ENCODE measurements at regions not wholly inside any gene's neighbourhood (a gene's known extent, or its start where the extent isn't known, plus 50 kb on each side); places are given as distances from the start of the nearest gene placed in this dataset.

GRCh38 chr1:173297798-173298391, 90.8 kb upstream of the TNFSF4 start (continued):
- TF ChIP-seq BCL3 (IDR thresholded peaks at IDR 0.05; ENCODE audit: borderline replicate concordance, insufficient read depth, low read depth, low read length, poor library complexity, severe bottlenecking) = peak; percentile 83
- TF ChIP-seq CUX1 (IDR thresholded peaks at IDR 0.05; ENCODE audit: insufficient replicate concordance, low read depth, low read length) = peak; percentile 73
- TF ChIP-seq SIN3A (IDR thresholded peaks at IDR 0.05; ENCODE audit: low read depth, low read length) = no peak
- peak in 1 of 2 experiments; percentile 93; a peak in 2 of 4 replicates for TF ChIP-seq ETV6 (conservative IDR thresholded peaks at IDR 0.05 in 1 of 2, IDR thresholded peaks at IDR 0.05 in 1 of 2; ENCODE audit: borderline replicate concordance in 1 of 2, low read depth in 1 of 2)
- no peak for TF ChIP-seq MYC (IDR thresholded peaks at IDR 0.05; ENCODE audit: insufficient read depth, insufficient read length, insufficient replicate concordance, low read length, severe bottlenecking)
- TF ChIP-seq DPF2 (IDR thresholded peaks at IDR 0.05) = peak; percentile 89
- TF ChIP-seq NR2F1 (conservative IDR thresholded peaks at IDR 0.05) = peak; percentile 92
- TF ChIP-seq, protein P1, sequence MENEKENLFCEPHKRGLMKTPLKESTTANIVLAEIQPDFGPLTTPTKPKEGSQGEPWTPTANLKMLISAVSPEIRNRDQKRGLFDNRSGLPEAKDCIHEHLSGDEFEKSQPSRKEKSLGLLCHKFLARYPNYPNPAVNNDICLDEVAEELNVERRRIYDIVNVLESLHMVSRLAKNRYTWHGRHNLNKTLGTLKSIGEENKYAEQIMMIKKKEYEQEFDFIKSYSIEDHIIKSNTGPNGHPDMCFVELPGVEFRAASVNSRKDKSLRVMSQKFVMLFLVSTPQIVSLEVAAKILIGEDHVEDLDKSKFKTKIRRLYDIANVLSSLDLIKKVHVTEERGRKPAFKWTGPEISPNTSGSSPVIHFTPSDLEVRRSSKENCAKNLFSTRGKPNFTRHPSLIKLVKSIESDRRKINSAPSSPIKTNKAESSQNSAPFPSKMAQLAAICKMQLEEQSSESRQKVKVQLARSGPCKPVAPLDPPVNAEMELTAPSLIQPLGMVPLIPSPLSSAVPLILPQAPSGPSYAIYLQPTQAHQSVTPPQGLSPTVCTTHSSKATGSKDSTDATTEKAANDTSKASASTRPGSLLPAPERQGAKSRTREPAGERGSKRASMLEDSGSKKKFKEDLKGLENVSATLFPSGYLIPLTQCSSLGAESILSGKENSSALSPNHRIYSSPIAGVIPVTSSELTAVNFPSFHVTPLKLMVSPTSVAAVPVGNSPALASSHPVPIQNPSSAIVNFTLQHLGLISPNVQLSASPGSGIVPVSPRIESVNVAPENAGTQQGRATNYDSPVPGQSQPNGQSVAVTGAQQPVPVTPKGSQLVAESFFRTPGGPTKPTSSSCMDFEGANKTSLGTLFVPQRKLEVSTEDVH (IDR thresholded peaks at IDR 0.05; ENCODE audit: low read depth, partially characterized antibody) = no peak
- TF ChIP-seq ZBED1 (IDR thresholded peaks at IDR 0.05; ENCODE audit: borderline replicate concordance) = peak; percentile 95; the same call in 1 of the 2 replicates
- TF ChIP-seq SREBF1 (IDR thresholded peaks at IDR 0.05; ENCODE audit: low read length) = no peak
- TF ChIP-seq IKZF1 (conservative IDR thresholded peaks at IDR 0.05) = peak; percentile 89
- peak; percentile 94 to 98 for TF ChIP-seq IKZF2 (IDR thresholded peaks at IDR 0.05)
- peak; percentile 84 for TF ChIP-seq PAX5 (IDR thresholded peaks at IDR 0.05; ENCODE audit: borderline replicate concordance, low read depth, low read length)

All from GM12878 (cell line).